ENCODE measurements at regions not wholly inside any gene's neighbourhood (a gene's known extent, or its start where the extent isn't known, plus 50 kb on each side); places are given as distances from the start of the nearest gene placed in this dataset.

GRCh38 chr10:35712486-35712885 lies 70.4 kb upstream of the FZD8 start:
- TF ChIP-seq CTCF (IDR thresholded peaks at IDR 0.05) (no peak), POLR2A (IDR thresholded peaks at IDR 0.05) (no peak)

Measured in Peyer's patch (tissue), 4 donors.